ENCODE measurements at regions not wholly inside any gene's neighbourhood (a gene's known extent, or its start where the extent isn't known, plus 50 kb on each side); places are given as distances from the start of the nearest gene placed in this dataset.
A peak's percentile ranks its signal among the peaks of the same experiment; 100 is the strongest.

DNA sequence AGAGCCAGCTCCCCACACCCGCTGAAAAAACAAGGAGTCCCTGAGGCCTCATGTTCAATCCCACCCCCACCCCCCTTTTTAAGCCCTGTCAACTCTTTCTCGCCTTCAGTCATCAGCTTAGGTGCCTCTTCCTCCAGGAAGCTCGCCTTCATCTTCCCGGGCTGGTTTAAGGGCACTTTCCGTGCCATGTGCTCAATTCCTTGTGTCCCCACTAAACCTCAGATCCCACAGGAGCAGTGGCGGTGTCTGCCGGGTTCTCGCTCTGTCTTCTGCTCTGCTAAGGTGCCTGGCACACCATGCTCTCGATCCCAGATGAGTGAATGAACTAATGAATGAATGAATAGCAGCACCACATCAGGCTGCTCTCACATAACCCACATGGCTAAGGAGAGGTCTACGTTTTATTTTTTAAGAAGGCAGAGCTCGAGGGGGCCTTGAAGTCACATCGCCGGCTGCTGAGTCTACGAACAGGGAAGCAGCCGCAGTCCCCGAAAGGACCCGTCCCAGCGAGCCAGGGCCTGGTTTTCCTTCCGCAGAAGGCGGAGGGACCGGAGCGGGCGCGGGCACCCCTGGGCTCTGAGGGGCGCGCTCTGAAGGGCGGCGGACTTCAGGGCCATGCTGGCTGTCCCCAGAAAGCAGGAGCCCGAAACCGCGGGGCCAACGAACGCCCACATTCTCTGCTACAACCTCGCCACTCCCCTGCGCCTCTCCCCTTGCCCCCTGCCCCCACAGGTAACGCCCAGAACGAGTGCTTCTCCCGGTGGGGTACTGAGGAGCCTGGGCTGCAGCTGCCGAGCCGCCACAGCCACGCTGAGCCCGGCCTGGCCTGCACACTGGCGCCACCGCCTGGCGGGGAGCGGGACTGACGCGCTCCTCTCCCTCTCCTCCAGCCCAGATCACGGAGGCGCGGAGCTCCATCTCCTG lies 73.4 kb upstream of the KCNMA1 start:
- peak; percentile 69 to 70 for DNase-seq (ENCODE audit: low read depth in 2 of 2)

DNA sequence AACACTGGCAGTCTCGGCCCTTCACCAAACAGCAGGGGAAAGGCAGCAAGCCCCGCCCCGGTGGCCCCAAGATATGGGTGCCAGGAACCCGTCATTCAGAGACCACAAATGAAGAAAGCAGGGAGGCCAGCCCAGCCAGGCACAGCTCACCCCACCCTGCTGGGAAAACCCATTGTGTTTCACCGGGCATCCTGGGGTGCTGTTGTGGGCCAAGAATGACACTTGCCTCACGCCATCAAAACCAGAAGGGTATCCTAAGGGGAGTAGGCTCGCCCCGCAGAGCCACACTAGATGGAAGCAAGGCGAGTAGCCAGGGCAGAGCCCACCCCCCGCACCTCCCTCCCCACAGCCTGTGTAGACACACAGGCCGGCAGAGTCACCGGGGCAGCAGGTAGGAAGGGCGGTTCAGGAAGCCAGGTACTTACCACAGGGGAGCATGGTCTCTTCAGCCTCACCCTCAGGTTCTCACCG lies 72.5 kb upstream of the KCNMA1 start:
- no peak for DNase-seq (ENCODE audit: low read depth in 2 of 2)

DNA sequence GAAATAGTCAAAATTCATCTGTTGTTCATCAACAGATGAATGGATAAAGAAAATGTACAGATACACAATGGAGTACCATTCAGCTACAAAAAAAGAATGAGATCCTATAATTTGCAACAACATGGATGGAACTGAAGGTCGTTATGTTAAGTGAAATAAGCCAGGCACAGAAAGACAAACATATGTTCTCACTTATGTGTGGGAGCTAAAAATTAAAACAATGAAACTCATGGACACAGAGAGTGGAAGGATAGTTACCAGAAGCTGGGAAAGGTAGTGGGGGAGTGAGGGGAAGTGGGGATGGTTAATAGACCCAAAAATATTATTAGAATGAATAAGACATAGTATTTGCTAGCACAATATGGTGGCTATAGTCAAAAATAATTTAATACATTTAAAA lies 70.0 kb upstream of the KCNMA1 start:
- DNase-seq (ENCODE audit: low read depth in 2 of 2), result no peak

DNA sequence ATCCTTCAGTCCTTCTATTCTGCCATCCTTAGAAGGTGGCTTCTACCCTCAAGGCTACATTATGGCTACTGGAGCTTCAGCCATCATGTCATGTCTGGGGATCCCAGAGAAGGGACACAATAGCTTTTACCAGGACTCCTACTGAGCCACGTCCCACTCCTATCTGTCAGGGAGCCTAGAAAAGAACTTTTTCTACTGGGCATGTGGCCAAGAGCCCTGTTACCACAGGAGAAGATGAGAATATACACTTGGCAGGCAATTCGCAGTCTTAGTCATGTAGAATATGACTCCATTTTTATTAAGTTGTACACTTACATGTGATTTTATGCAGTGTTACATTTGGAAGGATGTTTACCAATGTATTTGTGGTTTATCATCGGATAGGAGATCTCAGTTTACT lies 64.6 kb upstream of the KCNMA1 start:
- peak in 1 of 2 donors; percentile 86 for DNase-seq (ENCODE audit: low read depth in 2 of 2)

DNA sequence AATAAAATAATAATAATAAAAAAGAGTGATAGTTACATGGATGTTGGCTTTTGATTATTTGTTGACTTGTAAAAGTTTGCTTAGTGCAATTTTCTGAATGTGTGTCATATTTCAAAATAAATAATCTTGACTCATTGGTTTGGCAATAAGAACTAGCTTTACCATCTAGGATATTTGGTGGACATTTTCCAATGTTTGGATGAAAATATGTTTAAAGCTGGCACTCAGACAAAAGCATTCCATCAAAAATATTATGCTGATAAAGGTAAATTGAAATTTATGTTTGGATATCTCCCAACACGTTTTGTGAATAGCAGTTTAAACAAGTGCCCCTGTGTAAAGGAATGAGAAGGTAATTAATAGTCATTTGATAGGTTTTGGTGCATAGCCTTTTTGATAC lies 62.5 kb upstream of the KCNMA1 start:
- no peak for DNase-seq (ENCODE audit: low read depth in 2 of 2)

DNA sequence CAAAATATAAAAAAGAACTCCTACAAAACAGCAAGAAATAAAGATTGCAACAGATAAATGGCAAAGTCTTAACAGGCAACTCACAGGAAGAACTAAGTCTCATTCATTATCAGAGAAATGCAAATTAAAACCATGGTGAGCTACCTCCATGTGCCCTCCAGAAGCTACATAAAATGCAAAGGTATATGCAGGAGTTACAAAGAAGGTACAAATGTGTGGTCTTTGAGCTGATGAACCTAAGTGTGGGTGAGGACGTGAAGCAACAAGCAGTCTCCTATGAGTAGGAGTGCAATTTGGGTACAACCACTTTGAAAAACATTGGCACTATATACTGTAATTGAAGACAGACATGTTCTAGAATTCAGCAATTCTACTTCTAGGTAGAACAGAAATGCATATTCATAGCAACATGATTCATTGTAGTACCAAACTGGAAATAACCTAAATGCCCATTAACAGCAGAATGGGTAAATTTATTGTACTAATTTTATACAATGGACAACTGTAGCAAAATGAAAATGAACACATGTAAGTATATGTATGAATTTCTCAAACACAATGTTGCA lies 61.6 kb upstream of the KCNMA1 start:
- DNase-seq (ENCODE audit: low read depth in 2 of 2), result no peak

DNA sequence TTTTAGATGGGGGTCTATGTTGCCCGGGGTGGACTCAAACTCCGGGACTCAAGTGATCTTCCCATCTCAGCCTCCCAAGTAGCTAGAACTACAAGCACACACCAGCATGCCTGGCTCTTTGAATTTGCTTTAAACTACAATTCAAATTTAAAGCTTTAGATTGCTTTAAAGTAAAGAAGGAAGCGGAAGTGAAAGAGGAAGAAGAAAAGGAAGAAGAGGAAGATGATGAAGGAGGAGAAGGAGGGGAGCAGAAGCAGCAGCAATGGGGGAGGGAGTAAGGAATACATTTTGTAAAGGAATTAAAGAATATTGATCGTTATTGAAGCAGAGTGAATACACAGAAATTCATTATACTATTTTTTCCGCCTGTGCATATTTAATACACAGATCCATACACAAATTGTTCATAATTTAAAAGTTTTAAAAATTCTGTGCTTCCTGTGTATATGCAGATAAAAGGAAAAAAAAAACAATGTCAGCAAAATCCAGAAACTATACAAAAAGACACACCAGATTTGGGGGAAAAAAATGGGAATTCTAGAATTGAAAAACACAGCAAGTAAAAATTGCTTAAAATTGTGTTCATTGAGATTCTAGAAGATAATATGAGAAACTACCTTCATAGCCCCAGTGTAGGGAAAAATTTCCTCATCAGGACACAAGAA lies 60.8 kb upstream of the KCNMA1 start:
- no peak for DNase-seq (ENCODE audit: low read depth in 2 of 2)

DNA sequence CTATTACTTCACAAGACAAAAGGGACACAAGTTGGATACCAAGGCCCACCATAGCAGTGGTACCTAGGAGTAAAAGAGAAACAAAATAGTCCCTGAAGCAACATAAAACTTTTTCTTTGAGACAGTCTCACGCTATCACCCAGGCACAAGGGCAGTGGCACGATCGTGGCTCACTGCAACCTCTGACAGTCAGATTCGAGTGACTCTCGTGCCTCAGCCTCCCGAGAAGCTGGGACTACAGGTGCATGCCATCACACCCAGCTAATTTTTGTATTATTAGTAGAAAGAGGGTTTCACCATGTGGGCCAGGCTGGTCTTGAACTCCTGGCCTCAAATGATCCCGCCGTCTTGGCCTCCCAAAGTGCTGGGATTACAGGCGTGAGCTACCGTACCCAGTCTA lies 59.0 kb upstream of the KCNMA1 start:
- DNase-seq (ENCODE audit: low read depth in 2 of 2), result no peak

DNA sequence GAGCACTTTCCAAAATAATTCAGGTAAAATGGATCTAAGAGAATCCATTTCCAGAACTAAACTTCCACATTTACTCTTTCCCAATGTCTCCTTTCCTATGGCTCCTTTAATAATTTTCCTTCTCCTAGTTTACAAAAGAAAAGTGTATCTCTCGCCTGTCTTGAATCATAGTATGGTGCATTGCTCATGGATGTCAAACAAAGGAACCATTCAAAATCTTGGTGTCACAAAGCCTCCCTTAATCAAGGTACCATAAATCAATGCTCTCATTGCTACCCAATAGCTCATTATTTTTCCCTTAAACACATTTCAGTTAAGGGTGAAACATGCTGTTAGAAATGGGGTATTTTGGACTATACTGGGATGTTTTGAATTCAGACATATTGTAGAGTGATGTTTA lies 57.6 kb upstream of the KCNMA1 start:
- no peak for DNase-seq (ENCODE audit: low read depth in 2 of 2)

DNA sequence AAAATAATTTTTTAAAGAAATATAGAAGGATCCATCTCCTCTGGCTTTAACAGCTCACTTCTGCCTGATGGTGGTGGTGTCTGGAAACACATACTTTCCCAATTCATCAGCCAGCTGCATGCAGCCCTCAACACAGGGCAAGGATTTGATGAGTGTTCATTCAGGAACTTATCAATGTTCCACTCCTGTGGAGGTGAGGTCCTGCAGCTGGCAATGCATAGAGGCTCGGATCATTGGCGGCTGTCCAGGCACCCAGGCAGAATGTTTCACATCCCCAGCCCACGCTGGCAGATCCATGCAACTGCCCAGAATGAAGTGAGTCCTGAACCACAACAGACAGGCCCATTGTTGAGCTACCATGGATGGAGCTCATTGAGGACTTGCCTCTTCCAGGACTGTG lies 55.2 kb upstream of the KCNMA1 start:
- DNase-seq (ENCODE audit: low read depth in 2 of 2), result no peak

DNA sequence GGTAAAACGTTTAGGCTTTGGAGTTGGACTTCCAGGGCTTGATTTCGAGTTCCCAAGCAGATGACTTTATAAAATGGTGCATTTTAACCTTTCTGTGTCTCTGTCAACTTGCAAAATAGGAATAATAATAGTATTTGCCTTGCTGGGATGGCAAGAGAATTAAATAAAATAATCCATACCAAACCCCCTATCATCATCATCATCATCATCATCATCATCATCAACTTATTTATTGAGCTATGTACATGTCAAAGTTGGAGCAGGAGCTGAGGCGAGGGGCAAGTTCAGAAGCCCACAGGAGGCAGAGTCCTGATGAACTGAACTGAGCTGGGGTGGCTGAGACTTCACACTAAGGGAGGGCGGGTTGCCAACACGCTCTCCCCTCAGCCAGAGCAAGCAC lies 51.7 kb upstream of the KCNMA1 start:
- DNase-seq (ENCODE audit: low read depth in 2 of 2), result no peak

DNA sequence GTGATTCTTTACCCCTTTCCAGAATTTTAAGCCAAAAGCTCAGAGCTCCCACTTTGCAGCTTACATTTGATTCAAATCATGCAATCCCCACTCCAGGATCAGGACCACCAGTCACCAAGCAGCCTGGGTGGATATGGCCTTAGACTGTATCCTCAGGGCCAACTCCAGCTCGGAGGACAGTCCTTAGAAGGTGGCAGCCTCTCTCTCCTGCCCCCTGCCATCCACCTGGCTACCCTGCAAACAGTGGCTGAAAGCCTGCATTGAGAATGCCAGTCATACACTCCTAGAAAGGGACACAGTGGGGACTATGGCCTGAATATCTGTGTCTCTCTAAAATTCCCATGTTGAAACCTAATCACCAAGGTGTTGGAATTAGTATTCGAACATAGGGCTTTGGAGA lies 50.0 kb upstream of the KCNMA1 start:
- no peak for DNase-seq (ENCODE audit: low read depth in 2 of 2)
